ENCODE measurements at regions not wholly inside any gene's neighbourhood (a gene's known extent, or its start where the extent isn't known, plus 50 kb on each side); places are given as distances from the start of the nearest gene placed in this dataset.

- TF ChIP-seq EZH2 (IDR thresholded peaks at IDR 0.05; ENCODE audit: low read depth) (no peak), CTCF (conservative IDR thresholded peaks at IDR 0.05) (no peak)
These were observed 206.3 kb upstream of the KHDRBS2 start for GRCh38 chr6:62492192-62492822.
